ENCODE measurements at regions not wholly inside any gene's neighbourhood (a gene's known extent, or its start where the extent isn't known, plus 50 kb on each side); places are given as distances from the start of the nearest gene placed in this dataset.

DNA sequence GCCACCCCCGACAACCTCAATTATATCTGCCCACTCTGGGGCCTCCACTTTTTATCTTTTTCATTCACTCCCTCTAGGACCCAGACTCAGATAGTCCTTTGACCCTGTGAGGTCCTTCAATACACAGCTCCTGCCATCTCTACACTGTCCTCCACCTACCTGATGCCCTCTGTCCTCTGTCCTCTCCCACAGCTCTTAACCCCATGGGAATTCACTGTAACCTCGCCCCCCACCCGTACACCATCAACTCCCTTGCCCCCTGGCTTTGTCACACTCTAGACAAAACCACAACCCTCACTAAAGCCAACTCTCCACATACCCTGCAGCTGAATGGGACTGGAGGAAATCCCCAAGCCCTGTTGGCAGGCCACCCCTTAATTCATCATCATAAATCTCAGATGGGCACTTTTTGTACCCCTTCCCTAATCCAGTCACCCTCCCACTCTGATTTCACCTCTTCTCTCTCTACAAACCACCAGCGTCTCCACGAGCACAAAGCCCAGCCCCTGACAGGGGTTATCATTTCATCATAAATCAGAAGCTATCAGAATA lies 52.3 kb upstream of the ENPP6 start:
- no peak for DNase-seq (ENCODE audit: low spot score)
- Mint-ChIP-seq H3K27me3 (ENCODE audit: unreplicated experiment) (peaks cover 3% of the 10 kb centered on the region), H3K4me3 (ENCODE audit: unreplicated experiment) (no peak overlapping the region), H3K27ac (ENCODE audit: unreplicated experiment) (no peak overlapping the region), H3K9me3 (ENCODE audit: unreplicated experiment) (no peaks in the 10 kb centered on the region), H3K36me3 (ENCODE audit: low read depth, unreplicated experiment) (no peaks in the 10 kb centered on the region), H3K4me1 (ENCODE audit: unreplicated experiment) (peaks cover 13% of the 10 kb centered on the region)
- TF ChIP-seq, protein P1, sequence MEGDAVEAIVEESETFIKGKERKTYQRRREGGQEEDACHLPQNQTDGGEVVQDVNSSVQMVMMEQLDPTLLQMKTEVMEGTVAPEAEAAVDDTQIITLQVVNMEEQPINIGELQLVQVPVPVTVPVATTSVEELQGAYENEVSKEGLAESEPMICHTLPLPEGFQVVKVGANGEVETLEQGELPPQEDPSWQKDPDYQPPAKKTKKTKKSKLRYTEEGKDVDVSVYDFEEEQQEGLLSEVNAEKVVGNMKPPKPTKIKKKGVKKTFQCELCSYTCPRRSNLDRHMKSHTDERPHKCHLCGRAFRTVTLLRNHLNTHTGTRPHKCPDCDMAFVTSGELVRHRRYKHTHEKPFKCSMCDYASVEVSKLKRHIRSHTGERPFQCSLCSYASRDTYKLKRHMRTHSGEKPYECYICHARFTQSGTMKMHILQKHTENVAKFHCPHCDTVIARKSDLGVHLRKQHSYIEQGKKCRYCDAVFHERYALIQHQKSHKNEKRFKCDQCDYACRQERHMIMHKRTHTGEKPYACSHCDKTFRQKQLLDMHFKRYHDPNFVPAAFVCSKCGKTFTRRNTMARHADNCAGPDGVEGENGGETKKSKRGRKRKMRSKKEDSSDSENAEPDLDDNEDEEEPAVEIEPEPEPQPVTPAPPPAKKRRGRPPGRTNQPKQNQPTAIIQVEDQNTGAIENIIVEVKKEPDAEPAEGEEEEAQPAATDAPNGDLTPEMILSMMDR (IDR thresholded peaks at IDR 0.05; ENCODE audit: unreplicated experiment), result no peak

- Mint-ChIP-seq H3K4me3 (ENCODE audit: unreplicated experiment) (no peak overlapping the region), H3K9me3 (ENCODE audit: unreplicated experiment) (no peaks in the 10 kb centered on the region), H3K27me3 (ENCODE audit: unreplicated experiment) (peaks cover 3% of the 10 kb centered on the region), H3K27ac (ENCODE audit: unreplicated experiment) (no peak overlapping the region), H3K36me3 (ENCODE audit: low read depth, unreplicated experiment) (no peaks in the 10 kb centered on the region), H3K4me1 (ENCODE audit: unreplicated experiment) (peaks cover 19% of the 10 kb centered on the region)
- TF ChIP-seq, protein P1 (IDR thresholded peaks at IDR 0.05; ENCODE audit: unreplicated experiment), result no peak
- no peak for DNase-seq (ENCODE audit: low spot score)
Observed at GRCh38 chr4:184268584-184269160, 51.0 kb upstream of the ENPP6 start.

DNA sequence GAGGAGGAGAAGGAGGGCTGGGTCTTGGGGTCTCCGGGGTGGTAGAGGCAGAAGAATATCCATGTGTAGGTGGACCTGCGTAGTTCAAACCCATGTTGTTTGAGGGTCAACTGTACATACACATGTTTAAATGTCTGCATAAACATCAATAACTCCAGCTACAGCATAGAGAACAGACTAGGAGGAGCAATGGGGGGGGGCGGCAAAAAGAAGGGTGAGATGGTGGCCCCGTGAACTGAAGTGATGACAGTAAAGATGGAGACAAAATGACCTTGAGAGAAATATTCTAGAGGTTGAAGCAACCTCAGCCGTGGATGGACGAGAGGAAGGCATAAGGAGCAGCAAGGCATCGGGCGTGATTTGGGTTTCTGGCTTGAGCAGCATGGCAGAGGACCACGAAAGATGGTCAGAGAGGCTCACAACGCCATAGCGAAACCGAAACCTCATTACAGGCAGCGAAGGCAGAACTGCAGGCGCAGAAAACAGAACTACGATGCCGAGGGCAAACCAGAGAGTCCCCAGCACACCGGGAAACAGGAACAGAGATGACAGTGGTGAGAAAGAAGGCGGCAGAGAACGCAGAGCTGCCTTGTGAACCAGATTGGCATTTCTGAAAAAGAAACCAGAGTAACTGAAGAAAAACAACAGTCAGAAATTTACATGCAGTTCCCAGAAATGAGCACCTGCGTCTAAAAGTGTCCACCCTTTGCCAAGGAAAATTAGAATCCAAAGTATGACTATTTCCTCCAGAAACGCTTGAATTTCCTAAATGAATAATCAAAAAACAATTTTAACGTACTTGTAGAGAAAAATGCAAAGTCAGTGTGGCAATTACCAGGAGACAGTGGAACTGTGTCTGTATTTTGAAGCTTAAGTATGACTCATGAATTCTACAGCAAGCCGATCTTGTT lies 50.3 kb upstream of the ENPP6 start:
- Mint-ChIP-seq H3K27ac (ENCODE audit: unreplicated experiment) (no peak overlapping the region), H3K4me3 (ENCODE audit: unreplicated experiment) (no peak overlapping the region), H3K36me3 (ENCODE audit: low read depth, unreplicated experiment) (no peaks in the 10 kb centered on the region), H3K4me1 (ENCODE audit: unreplicated experiment) (peaks cover 19% of the 10 kb centered on the region), H3K9me3 (ENCODE audit: unreplicated experiment) (no peaks in the 10 kb centered on the region), H3K27me3 (ENCODE audit: unreplicated experiment) (peaks cover 3% of the 10 kb centered on the region)
- TF ChIP-seq, protein P1 (IDR thresholded peaks at IDR 0.05; ENCODE audit: unreplicated experiment), result no peak
- no peak for DNase-seq (ENCODE audit: low spot score)
